Thymus (tissue), 11 donors: ENCODE measurements at regions not wholly inside any gene's neighbourhood (a gene's known extent, or its start where the extent isn't known, plus 50 kb on each side); places are given as distances from the start of the nearest gene placed in this dataset.

ENCODE experiments used
- DNase-seq, 9 donors: peaks; one replicate each; pipeline ENCODE4 v3.0.0-alpha.2; 2013; ENCODE audit warnings: low spot score in 9 of 9, low read depth in 6 of 9, missing footprints in 1 of 9
- H3K27ac ChIP-seq, 2 donors: one replicate each; pipeline ENCODE4 v1.5.1; 2013; ENCODE audit warnings: control low read depth in 1 of 2, low read depth in 1 of 2, low read length in 1 of 2, mild to moderate bottlenecking in 1 of 2, moderate library complexity in 1 of 2
- H3K27me3 ChIP-seq, 2 donors: one replicate each; pipeline ENCODE4 v1.5.1; 2013; ENCODE audit warnings: low read length in 1 of 2; ENCODE audit not compliant: control insufficient read depth in 2 of 2, insufficient read depth in 1 of 2
- H3K36me3 ChIP-seq, 2 donors: one replicate each; pipeline ENCODE4 v1.5.1; 2013; ENCODE audit warnings: low read length in 1 of 2, mild to moderate bottlenecking in 1 of 2, moderate library complexity in 1 of 2; ENCODE audit not compliant: control insufficient read depth in 2 of 2, insufficient read depth in 2 of 2
- H3K4me1 ChIP-seq, 2 donors: one replicate each; pipeline ENCODE4 v1.5.1; 2013; ENCODE audit warnings: low read length in 2 of 2; ENCODE audit not compliant: control insufficient read depth in 2 of 2, insufficient read depth in 2 of 2
- H3K4me3 ChIP-seq, 2 donors: one replicate each; pipeline ENCODE4 v1.5.1; 2013; ENCODE audit warnings: low read length in 2 of 2, control low read depth in 1 of 2, mild to moderate bottlenecking in 1 of 2
- H3K9me3 ChIP-seq, 2 donors: one replicate each; pipeline ENCODE4 v1.5.1; 2013; ENCODE audit warnings: low read length in 1 of 2, mild to moderate bottlenecking in 1 of 2; ENCODE audit not compliant: control insufficient read depth in 2 of 2, insufficient read depth in 1 of 2
- WGBS: extraction: QIAGEN DNeasy Blood & Tissue Kit; methylation state at CpG from one replicate; pipeline ENCODE4 v1.1.7; 2013; 5-methylcytosine and 5-hydroxymethylcytosine counted together
- donor health status: healthy.

DNA sequence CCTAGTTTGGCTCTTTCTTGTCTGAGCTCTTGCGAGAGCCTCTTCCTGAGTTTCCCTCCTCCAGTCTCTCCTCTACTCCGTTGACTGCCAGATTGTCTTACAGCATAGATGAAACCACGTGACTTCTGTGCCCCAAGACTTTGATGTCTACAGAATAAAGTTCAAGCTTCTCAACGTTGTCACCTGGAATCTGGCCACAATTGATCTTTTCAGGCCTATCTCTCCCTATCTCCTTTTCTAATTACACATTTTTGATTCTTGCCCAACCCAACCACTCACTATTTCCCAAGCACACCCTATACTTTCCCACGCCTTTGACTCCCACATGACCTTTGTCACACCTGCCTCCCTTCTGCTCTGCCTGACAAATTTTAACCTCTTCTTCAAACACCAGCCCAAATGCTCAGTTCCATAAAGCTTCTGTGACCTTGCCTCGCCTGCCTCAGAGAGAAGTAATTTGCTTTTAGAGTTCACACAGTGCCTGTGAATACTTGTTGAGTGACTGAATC lies 52.4 kb upstream of the PMFBP1 start:
- peak in 1 of 9 donors; percentile 5 for DNase-seq
- Histone ChIP-seq H3K4me3 (no peak overlapping the region), H3K9me3 (no peaks in the 10 kb centered on the region), H3K27me3 (no peaks in the 10 kb centered on the region), H3K27ac (no peak overlapping the region), H3K4me1 (no peaks in the 10 kb centered on the region), H3K36me3 (no peaks in the 10 kb centered on the region)
- 78% methylated on average over 6 of the region's 6 CpGs for WGBS

- DNase-seq, result no peak
- WGBS, result 98% methylated on average over 2 of the region's 2 CpGs
These were observed 50.5 kb upstream of the PMFBP1 start for GRCh38 chr16:72222503-72222902.

More at GRCh38 chr16:72222503-72222902, 50.5 kb upstream of the PMFBP1 start:
- H3K36me3 ChIP-seq, result no peaks in the 10 kb centered on the region
- H3K27ac ChIP-seq, result no peak overlapping the region
- H3K4me1 ChIP-seq, result no peaks in the 10 kb centered on the region
- H3K9me3 ChIP-seq, result no peaks in the 10 kb centered on the region
- no peaks in the 10 kb centered on the region for H3K27me3 ChIP-seq
- no peak overlapping the region for H3K4me3 ChIP-seq
